GM19238 (cell line): ENCODE measurements at regions not wholly inside any gene's neighbourhood (a gene's known extent, or its start where the extent isn't known, plus 50 kb on each side); places are given as distances from the start of the nearest gene placed in this dataset.

ENCODE experiments used
- DNase-seq: peaks from one replicate; pipeline ENCODE4 v3.0.0; 2011; ENCODE audit warnings: low spot score; ENCODE audit not compliant: insufficient read length

GRCh38 chr22:26892166-26893041 is 235.0 kb downstream of the MIAT start:
- no peak for DNase-seq

- DNase-seq, result no peak
Measured at GRCh38 chr22:26893173-26894110, 236.1 kb downstream of the MIAT start.

DNA sequence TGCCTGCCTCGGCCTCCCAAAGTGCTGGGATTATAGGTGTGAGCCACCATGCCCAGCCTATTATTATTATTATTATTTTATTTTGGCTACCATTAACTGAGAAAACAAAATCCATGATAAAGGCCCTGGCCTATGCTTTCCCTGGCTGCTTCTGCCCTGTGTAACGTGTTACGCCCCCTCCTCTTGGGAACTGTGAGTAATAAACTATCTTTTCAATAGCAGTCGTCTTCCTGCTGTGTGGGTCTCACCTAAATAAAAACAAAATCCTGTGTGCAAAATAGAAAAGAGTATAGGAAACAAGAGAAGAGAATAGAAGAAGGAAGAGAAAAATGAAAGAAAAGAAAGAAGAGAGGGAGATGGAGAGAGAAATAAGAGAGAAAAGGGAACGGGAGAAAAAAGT is 237.0 kb downstream of the MIAT start:
- no peak for DNase-seq

DNA sequence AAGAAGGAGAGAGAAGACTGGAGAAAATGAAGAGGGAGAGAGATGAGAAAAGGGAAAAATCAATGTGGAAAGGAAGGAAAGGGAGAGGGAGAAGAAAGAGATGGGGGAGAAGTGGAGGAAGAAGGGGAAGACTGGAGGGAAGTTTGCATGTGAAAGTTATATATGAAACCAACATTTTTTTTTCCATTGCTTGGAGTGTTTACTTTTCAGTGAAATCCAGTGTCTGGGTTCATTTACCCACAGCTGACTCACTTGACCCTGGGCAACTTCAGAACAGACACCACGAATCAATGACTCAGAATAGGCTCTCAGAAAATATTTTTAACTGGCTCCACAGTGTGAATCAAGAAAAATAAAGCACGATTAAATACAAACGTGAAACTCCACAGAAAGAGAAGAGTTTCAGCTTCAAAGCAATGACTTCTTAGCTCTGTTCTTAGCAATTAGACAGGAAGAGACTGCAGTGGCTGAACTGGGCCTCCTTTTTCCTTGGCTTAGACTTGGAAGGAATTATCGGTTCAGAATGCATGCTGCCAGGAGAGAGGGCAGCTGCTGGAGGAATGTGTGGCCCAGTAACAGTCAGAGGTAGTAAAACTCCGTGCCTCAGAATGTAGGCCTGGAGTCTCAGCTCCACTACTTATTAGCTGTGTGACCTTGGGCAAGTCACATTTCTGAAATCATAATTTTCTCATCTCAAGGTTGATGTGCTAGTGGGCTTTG is 237.5 kb downstream of the MIAT start:
- DNase-seq, result no peak

DNA sequence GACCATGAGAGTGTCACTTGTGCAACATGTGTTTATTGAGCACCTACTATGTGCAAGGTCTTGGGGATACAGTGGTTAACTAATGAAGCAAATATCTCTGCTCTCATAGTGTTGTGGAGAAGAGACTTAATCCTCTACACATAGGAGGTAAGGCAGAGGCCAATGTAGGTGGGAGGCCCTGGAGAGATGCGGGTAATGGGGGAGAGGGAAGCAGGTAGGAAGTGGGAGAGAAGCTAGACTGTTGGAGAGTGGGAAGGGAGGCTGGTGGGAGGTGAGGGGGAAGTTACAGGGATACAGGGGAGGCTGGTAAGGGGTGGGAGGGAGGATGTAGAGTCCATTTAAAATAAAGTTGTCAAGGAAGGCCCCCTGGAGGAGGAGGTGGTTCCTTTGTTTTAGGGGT is 240.0 kb downstream of the MIAT start:
- DNase-seq, result no peak

DNA sequence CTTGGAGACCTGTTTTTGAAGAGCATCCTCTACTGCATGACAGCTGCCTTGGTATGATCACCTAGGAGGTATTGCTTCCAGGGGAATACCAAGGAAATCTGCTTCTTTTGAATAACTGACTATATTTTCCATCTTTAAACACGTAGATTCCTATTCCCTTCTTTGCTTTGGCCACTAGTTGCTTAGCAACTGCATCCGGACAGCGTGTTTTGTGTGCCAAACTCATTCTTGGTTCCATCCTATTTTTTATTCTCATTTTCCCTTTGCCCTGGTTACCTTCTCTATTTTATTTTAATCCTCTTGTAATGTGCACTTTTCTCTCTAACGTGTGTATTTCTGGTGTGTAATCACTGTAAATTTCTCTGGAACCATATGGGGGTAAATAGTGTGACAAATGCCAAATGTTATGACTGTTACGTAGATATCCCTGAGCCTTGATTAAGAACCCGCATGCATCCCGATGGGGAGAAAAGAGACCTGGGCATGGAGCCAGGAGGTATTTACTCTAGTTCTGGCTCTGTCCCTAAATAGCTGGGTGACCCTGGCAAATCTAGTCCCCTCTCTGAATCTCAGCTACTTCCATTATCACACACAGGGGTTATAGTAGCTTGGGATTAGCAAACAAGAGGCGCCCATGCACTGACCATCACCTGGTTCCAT is 241.7 kb downstream of the MIAT start:
- no peak for DNase-seq

DNA sequence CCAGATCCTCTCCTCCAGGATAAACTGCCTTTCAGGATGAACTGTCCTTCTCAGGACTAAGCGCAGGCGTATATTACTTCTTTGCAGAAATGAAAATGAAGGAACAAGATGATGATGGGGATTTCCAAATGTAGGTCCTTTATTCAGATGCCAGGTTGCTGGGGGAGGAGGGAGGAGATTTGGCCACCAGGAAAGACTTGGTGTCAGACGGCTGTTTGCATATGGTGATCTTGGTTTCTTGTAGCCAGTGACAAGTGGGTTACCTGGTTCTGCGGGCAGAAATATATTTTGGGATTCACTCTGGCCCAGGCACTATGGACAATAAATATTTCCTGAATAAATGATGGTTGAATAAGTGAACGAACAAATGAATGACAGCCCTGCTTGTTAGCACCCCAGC is 243.4 kb downstream of the MIAT start:
- DNase-seq, result no peak

GRCh38 chr22:26901198-26901816 is 243.9 kb downstream of the MIAT start:
- no peak for DNase-seq

- no peak for DNase-seq
Measured at GRCh38 chr22:26902401-26903029, 245.1 kb downstream of the MIAT start.

DNA sequence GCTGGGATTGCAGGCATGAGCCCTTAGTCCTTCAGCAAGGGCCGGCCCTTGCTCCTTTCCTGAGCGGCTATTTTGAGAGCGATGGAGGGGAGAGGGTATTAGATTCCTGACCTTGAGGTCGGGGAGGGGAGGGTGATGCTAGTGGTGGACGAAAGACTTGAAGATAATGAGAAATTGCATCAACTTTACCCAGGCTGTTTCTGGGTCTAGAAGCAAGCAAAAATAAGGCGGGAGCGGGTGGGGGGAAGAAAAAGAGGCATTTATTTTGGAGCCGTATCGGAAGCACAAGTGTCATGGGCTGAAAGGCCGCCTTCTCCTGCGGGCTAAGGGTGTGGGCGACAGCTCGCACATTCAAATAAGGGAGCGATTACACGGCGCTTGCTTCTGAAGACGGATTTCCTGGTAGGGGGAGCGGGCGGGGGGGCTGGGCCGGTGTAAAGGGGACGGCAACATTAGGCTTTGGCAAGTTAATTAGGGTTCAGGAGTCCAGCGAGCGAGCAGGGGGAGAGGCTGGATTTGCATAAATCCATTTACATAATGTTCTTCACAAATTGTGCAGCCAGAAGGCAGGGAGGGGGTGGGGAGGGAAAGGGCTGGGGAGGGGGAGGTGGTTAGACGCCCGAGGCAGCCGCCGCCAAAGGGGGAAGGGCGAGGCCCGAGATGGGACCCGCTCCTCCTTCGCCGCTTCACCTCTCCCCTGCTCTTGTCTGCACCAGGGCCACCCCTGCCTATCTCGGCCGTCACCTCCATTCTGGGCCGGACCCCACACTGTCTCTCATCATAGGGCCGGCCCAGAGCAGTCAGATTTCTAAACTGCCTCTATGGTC is 245.9 kb downstream of the MIAT start:
- DNase-seq, result no peak

GRCh38 chr22:26904483-26904882 is 247.1 kb downstream of the MIAT start:
- no peak for DNase-seq

DNA sequence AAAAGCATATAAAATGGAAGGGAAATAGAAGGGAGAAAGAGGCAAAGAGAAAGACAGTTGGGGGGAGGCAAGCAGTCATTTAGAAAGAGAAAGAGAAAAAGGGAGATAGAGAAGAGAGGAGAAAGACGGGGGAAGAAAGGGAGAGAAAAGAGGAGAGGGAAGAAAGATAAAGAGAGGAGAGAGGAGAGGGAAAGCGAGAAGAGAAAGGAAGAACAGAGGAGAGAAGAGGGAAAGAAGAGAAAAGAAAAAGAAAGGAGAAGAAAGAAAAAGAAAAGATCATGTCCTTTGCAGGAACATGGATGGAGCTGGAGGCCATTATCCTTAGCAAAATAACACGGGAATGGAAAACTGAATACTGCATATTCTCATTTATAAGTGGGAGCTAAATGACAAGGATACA is 247.7 kb downstream of the MIAT start:
- DNase-seq, result no peak

DNA sequence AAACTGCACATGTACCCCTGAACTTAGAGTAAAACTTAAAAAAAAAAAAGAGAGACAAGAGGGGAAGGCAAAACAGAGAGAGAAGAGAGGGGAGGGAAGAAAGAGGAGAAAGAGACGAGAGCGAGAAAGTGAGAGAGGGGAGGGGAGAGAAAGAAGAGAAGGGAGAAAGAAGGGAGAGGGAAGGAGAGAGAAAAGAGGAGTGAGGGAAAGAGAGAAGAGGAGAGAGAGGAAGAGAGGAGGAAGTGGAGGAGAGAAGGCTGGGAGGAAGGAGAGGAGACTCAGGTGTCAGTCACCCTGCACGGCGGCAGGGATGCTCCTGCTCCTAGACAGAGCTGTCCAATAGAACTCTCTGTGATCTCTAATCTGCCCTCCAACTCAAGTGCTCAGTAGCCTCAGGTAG is 248.3 kb downstream of the MIAT start:
- DNase-seq, result no peak

GRCh38 chr22:26906464-26906863 is 249.1 kb downstream of the MIAT start:
- no peak for DNase-seq

- DNase-seq, result no peak
Measured at GRCh38 chr22:26907366-26907765, 250.0 kb downstream of the MIAT start.

- no peak for DNase-seq
Measured at GRCh38 chr22:26910845-26911244, 253.5 kb downstream of the MIAT start.

- DNase-seq, result no peak
Measured at GRCh38 chr22:26912655-26913345, 255.4 kb downstream of the MIAT start.

- no peak for DNase-seq
Measured at GRCh38 chr22:26914519-26915185, 257.3 kb downstream of the MIAT start.
